EH (cell line): ENCODE measurements at regions not wholly inside any gene's neighbourhood (a gene's known extent, or its start where the extent isn't known, plus 50 kb on each side); places are given as distances from the start of the nearest gene placed in this dataset.

Source experiments
- DNase-seq: peaks from one replicate; pipeline ENCODE4 v3.0.0-alpha.2; 2015; ENCODE audit warnings: low read depth

GRCh38 chr14:71287567-71287966 is 380.3 kb downstream of the PCNX1 start:
- DNase-seq: no peak

- DNase-seq: no peak
Measured at GRCh38 chr14:71289536-71289935, 382.3 kb downstream of the PCNX1 start.

- no peak for DNase-seq
Measured at GRCh38 chr14:71290301-71290700, 383.0 kb downstream of the PCNX1 start.

- DNase-seq: peak; percentile 80
Measured at GRCh38 chr14:71290960-71291466, 383.8 kb downstream of the PCNX1 start.

DNA sequence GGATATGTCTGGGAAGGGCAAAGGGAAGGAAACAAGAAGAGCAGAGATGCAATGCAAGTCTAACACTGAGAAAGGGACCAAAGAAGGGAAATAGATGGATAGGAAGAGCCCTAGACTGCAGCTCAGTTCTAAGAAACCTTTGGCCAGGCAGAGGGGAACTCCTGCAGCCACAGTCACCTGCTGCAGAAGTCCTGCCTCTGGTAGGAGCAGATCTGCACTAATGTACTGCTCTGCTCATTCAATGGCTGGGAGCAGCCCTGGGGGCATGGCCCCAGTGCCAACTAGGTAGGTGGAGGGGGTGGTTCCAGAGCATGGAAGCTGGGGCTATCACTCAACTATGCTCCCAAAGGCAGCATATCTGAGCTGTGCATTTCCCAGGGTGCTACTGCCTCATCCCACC is 388.9 kb downstream of the PCNX1 start:
- no peak for DNase-seq

DNA sequence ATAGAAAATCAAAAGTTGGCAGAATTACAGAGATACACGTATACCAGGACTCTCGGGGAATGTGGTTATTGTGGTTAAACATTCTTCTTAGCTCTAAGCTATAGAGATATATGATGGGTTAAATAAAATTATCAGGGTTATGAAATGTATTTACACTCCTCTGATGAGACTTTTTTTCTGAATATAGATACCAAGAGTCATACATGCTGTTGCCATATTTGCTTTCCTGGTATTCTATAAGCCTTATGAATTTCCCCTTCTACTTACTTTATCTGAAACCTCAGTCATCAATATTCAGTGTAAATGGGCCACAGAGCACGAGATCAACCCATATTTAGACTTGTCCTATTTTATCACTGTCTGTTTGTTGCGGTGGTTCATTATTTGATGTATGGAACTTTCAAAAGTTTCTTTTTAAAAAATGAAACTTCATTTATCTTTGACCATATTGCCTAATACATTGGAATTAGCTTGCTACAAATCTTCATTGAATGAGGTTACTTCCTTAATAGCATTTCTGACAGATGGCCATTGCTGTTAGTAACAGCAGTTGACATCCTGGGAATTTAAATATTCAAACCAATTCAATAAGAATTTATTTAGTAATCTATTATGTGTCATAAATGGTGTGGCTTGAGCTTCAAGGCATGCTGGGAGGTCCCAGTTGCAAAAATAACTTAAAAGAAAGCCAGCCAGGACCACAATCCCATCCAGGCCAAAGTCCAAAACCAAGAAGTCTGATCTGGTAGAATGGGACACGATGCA is 393.5 kb downstream of the PCNX1 start:
- DNase-seq: peak; percentile 40

GRCh38 chr14:71301611-71302010 is 394.4 kb downstream of the PCNX1 start:
- DNase-seq: no peak

GRCh38 chr14:71304690-71305089 is 397.4 kb downstream of the PCNX1 start:
- no peak for DNase-seq

GRCh38 chr14:71308671-71309070 is 401.4 kb downstream of the PCNX1 start:
- DNase-seq: no peak

GRCh38 chr14:71309756-71310155 is 402.5 kb downstream of the PCNX1 start:
- no peak for DNase-seq

DNA sequence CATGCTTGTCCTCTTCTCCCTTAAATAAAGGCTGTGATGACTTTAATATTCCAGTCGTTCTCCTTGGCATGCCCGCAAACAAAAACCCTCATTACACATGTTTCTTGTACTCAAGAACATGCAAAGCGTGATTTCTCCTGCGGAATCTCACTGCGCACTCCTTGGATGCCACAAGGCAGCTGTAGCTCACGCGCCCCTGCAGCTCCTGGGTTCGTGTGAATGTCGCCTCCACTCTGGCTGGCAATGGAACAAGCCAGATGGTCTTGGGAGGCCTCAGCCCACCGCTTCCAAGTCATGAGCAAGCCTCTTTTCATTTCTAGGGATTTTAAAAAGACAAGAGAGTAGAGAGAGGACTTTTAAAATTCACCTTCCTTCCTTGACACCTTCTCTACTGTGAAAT is 403.8 kb downstream of the PCNX1 start:
- DNase-seq: no peak

GRCh38 chr14:71314717-71315116 is 407.5 kb downstream of the PCNX1 start:
- DNase-seq: no peak

GRCh38 chr14:71317385-71318096 is 410.3 kb downstream of the PCNX1 start:
- DNase-seq: no peak

DNA sequence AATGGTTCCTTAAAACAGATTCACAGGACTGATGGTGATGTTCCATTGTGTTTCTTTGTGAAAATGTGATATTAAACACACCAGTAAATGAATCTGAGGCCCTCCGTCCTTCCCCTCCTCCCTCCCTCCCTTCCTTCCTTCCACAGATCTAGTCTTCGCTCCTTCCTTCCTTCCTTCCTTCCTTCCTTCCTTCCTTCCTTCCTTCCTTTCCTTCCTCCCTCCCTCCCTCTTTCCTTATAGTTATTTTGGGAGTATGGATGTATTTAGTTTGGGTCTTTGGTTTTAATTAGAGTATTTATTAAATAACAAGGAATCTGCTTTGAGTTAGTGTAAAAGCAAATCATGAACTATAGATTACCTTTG is 410.8 kb downstream of the PCNX1 start:
- no peak for DNase-seq

DNA sequence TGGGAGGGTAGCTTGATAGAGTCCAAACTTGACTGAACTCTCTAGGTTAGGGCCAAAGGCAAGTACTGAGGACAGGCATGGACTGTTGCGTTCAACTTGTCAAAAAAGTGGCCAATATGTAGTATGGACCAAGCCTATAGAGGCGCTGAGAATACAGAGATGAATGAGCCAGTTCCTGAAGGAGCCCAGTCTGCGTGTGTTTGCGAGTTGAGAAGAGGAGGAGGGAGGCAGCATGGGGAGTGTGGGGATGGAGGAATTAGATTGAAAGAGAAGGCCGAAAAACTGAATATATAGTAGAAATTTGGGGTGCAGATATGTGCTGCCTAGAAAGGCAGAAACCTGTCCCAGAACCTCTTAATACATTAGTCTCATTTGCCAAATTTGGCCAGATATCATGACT is 412.4 kb downstream of the PCNX1 start:
- peak; percentile 45 for DNase-seq

- DNase-seq: peak; percentile 99
Measured at GRCh38 chr14:71320107-71320733, 413.0 kb downstream of the PCNX1 start, which contains the start of gene SIPA1L1. TSS of gene SIPA1L1 (plus strand) at chr14:71320476.

DNA sequence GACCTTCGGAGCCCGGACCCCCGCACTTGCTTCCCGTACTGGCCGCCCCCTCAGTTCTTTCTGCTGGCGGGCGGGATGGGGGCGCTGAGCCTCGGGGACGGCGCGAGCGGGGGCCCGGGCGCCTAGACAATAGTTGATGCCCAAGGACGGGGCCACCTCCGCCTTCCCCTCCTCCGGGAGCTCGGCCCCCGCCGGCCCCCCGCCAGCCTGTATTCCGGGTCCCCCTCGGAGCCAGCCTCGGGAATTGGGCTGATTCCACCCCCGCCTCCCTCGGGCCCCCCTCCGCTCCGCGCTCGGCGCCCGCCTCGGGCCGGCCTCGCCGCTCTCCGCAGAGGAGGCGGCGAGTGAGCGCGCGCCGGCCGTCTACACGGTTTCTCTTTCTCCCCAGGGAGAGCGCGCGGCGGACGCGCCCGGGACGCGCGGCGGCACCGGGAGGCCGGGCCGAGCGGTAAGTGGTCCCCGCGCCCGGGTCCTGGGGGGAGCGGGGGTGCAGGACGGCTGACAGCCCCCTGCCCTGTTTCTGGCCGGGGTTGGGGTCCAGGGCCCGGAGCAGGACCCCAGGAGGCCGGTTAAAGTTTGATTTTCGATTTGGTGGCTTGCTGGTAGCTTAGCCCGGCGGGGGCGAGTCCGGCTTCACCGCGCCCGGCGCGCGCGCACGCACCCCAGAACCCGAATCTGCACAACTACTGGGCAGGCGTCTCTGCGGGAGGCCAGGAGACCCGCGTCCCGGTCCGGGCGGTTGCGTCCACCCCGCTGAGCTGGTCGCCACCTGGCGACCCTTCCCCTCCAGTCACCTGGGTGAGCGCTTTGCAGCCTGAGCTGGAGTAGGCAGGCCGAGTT is 413.7 kb downstream of the PCNX1 start:
- peak; percentile 77 for DNase-seq

DNA sequence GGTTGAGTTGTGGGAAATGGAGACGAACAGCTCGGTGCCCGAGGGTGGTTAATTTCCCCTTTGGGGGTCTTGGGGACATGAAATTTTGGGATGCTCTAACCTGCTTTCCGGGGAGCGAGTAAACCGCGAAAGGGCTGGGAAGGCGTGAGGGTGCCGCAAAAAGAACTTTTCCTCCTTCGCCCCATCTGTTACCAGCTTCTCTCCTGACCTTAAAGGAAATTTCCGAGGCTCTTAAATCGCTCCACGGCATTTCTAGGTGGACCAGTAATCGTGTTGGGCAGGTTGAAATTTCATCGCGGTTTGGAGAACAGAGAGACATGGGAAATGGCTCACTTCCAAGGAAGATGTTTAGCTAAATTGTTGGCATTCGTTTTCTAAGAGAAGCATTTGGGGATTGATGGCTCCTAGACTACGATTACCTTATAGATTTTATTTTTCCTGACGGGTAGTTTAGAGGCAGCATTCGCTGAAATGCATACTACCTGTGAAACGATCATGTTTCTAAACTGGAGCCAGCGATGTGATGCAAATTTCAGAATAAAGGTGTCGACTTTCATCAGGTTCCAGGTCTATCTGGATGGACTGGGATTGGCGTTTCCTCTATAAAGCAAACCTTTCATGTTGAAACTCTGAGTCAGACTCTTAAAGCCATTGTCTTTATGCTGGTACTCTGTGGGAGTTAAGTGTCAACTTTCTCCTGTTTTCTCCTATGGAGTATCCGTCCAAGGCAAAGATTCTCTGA is 414.5 kb downstream of the PCNX1 start:
- peak; percentile 73 for DNase-seq

- DNase-seq: peak; percentile 73
Measured at GRCh38 chr14:71322655-71323250, 415.5 kb downstream of the PCNX1 start.

- peak; percentile 18 for DNase-seq
Measured at GRCh38 chr14:71324767-71325272, 417.6 kb downstream of the PCNX1 start.

- DNase-seq: peak; percentile 50
Measured at GRCh38 chr14:71327691-71328090, 420.4 kb downstream of the PCNX1 start.
